HUES64 (cell line): ENCODE measurements at regions not wholly inside any gene's neighbourhood (a gene's known extent, or its start where the extent isn't known, plus 50 kb on each side); places are given as distances from the start of the nearest gene placed in this dataset.

Source experiments
- H3K27ac ChIP-seq: 2 replicates; pipeline ENCODE4 v1.7.0; 2013; ENCODE audit warnings: low read depth, low read length, inconsistent platforms
- H3K27me3 ChIP-seq: 2 replicates; pipeline ENCODE4 v1.6.1; 2013; ENCODE audit warnings: mild to moderate bottlenecking, low read length; ENCODE audit not compliant: insufficient read depth
- H3K36me3 ChIP-seq: 2 replicates; pipeline ENCODE4 v1.6.1; 2013; ENCODE audit warnings: mild to moderate bottlenecking, low read length; ENCODE audit not compliant: insufficient read depth
- H3K4me1 ChIP-seq: 2 replicates; pipeline ENCODE4 v1.6.1; 2013; ENCODE audit warnings: mild to moderate bottlenecking, low read length, moderate library complexity; ENCODE audit not compliant: insufficient read depth
- H3K4me3 ChIP-seq: 2 replicates; pipeline ENCODE4 v1.5.1; 2013; ENCODE audit warnings: mild to moderate bottlenecking, low read length, moderate library complexity
- H3K9ac ChIP-seq: 2 replicates; pipeline ENCODE4 v1.6.1; 2013; ENCODE audit warnings: mild to moderate bottlenecking, low read depth, low read length
- H3K9me3 ChIP-seq: 2 replicates; pipeline ENCODE4 v1.6.1; 2013; ENCODE audit warnings: low read depth, low read length; ENCODE audit not compliant: insufficient read depth
- WGBS: fragments of 150-250, 120-280 bp; methylation state at CpG from one replicate; pipeline ENCODE4 v1.1.7; 2013; ENCODE audit warnings: missing lambda C conversion rate; 5-methylcytosine and 5-hydroxymethylcytosine counted together

DNA sequence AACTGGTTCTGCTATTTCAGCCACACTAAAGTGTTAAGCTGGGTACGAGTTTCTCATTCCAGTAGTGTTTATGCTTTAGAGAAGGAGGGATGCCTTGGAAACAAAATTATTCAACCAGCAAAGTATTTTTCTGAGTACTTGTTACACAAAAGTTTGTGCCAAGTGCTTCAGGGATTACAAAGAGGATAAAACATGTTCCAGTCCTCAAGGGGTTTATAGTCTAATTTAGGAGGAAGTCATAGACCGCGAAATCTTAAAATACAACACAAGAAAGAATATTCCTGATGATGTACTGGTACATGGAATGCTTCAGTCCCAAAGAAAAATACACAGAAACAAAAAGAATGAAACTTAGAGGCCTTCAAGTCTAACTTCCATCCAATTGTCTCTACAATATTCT is 85.4 kb upstream of the NR4A3 start:
- Histone ChIP-seq H3K9me3 (no peaks in the 10 kb centered on the region), H3K36me3 (no peaks in the 10 kb centered on the region), H3K9ac (no peak overlapping the region), H3K4me3 (no peak overlapping the region), H3K4me1 (no peaks in the 10 kb centered on the region), H3K27ac (no peak overlapping the region), H3K27me3 (no peaks in the 10 kb centered on the region)
- WGBS = 71% methylated on average over 1 of the region's 3 CpGs

- Histone ChIP-seq H3K36me3 (no peaks in the 10 kb centered on the region), H3K4me3 (no peak overlapping the region), H3K9ac (no peak overlapping the region), H3K27ac (no peak overlapping the region), H3K9me3 (no peaks in the 10 kb centered on the region), H3K4me1 (no peaks in the 10 kb centered on the region), H3K27me3 (no peaks in the 10 kb centered on the region)
- WGBS = 94% methylated on average over 4 of the region's 4 CpGs
Measured at GRCh38 chr9:99737649-99738048, 84.0 kb upstream of the NR4A3 start.

DNA sequence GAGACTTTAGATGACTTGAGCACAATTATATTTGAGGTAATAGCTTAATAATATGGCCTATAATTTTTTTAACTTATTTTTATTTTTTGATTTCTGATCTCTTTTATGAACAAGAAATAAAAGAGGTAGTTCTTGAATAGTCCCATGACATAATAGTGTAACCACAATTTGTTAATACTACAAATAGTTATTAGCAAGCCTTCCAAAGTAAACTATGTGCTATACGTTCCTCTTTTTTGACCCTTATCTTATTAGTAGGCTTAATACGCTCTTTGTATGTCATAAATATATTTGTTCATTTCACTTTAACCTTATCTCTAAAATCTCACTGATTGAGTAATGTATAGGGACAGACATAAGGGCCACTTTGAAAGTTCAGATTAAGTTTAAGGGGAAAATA is 78.7 kb upstream of the NR4A3 start:
- Histone ChIP-seq H3K4me1 (peaks cover 10% of the 10 kb centered on the region), H3K27me3 (no peaks in the 10 kb centered on the region), H3K9me3 (no peaks in the 10 kb centered on the region), H3K9ac (no peak overlapping the region), H3K36me3 (no peaks in the 10 kb centered on the region), H3K27ac (no peak overlapping the region), H3K4me3 (no peak overlapping the region)
- WGBS = 100% methylated on average over 1 of the region's 2 CpGs

- no peak overlapping the region for H3K4me3 ChIP-seq
- no peaks in the 10 kb centered on the region for H3K9me3 ChIP-seq
- no peak overlapping the region for H3K27ac ChIP-seq
- H3K27me3 ChIP-seq = no peaks in the 10 kb centered on the region
- H3K36me3 ChIP-seq = no peaks in the 10 kb centered on the region
- H3K9ac ChIP-seq = no peak overlapping the region
- 100% methylated on average over 3 of the region's 3 CpGs for WGBS
- H3K4me1 ChIP-seq = peaks cover 10% of the 10 kb centered on the region
Measured at GRCh38 chr9:99743455-99743854, 78.2 kb upstream of the NR4A3 start.

DNA sequence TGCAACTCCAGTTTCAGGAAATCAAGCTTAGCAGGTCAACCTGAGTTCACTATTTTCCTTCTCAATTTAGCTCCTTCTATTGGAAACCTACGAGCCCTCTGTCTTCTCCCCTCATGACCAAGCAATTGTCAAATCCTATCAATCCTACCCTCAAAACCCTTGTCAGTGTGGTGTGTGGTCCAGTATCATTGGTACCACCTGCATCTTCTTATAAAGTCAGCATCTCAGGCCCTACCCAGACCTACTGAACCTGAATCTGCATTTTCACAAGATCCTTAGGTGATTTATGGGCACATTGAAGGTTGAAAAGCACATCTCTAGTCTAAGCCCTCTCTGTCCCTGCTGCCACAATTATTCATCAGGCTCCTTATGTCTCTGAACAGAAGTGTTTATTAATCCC is 77.6 kb upstream of the NR4A3 start:
- Histone ChIP-seq H3K9me3 (no peaks in the 10 kb centered on the region), H3K4me1 (peaks cover 10% of the 10 kb centered on the region), H3K4me3 (no peak overlapping the region), H3K36me3 (no peaks in the 10 kb centered on the region), H3K9ac (no peak overlapping the region), H3K27me3 (no peaks in the 10 kb centered on the region), H3K27ac (no peak overlapping the region)
- 97% methylated on average over 1 of the region's 1 CpG for WGBS

DNA sequence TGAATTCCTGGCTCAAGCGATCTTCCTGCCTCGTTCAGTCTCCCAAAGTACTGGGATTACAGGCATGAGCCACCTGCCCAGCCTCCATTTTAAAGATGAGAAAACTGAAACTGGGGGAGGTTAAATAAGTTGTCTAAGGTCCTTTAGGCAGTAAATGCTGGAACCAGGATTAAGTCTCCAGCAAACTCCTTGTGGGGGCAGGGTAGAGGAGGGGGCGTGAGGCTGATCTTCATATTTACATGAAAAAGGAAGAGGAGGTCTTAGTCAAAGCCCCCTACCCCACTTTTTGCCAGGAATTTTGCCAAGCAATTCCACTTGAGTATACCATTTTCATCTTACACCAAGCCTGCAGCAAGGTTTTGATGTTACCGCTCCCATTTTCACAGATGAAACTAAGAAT is 76.6 kb upstream of the NR4A3 start:
- H3K9ac ChIP-seq = no peak overlapping the region
- 65% methylated on average over 4 of the region's 4 CpGs for WGBS

GRCh38 chr9:99746406-99746805 is 75.3 kb upstream of the NR4A3 start:
- peaks cover 10% of the 10 kb centered on the region for H3K4me1 ChIP-seq
- no peaks in the 10 kb centered on the region for H3K9me3 ChIP-seq
- no peaks in the 10 kb centered on the region for H3K36me3 ChIP-seq
- no peaks in the 10 kb centered on the region for H3K27me3 ChIP-seq
- H3K9ac ChIP-seq = no peak overlapping the region
- WGBS = 88% methylated on average over 1 of the region's 1 CpG
- H3K4me3 ChIP-seq = no peak overlapping the region
- no peak overlapping the region for H3K27ac ChIP-seq

More for the DNA sequence above, 76.6 kb upstream of the NR4A3 start:
- no peaks in the 10 kb centered on the region for H3K36me3 ChIP-seq
- H3K4me3 ChIP-seq = no peak overlapping the region
- H3K9me3 ChIP-seq = no peaks in the 10 kb centered on the region
- no peaks in the 10 kb centered on the region for H3K27me3 ChIP-seq
- peaks cover 10% of the 10 kb centered on the region for H3K4me1 ChIP-seq
- H3K27ac ChIP-seq = no peak overlapping the region

DNA sequence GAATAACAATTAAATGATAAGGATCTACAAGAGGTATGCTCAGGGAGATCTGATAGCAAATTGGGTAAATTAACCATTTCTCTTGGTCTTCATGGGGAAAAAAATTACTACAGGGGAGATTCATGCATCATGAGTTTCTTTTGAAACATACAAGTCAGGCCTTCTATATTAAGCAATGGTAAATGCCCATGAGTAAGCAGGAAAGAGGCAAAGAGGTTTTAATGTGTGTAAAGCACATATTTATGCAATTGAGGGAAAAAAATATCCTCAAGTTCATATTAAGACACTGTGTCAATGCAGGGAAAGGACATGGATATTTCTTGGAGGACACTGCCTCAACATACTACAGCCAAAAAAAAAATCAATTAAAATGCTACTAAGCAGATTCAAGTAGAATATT is 73.4 kb upstream of the NR4A3 start:
- Histone ChIP-seq H3K27ac (no peak overlapping the region), H3K4me3 (no peak overlapping the region), H3K9me3 (no peaks in the 10 kb centered on the region), H3K4me1 (peaks cover 10% of the 10 kb centered on the region), H3K9ac (no peak overlapping the region), H3K27me3 (no peaks in the 10 kb centered on the region), H3K36me3 (no peaks in the 10 kb centered on the region)

- no peak overlapping the region for H3K27ac ChIP-seq
- no peaks in the 10 kb centered on the region for H3K36me3 ChIP-seq
- H3K9me3 ChIP-seq = no peaks in the 10 kb centered on the region
- no peaks in the 10 kb centered on the region for H3K27me3 ChIP-seq
- H3K4me3 ChIP-seq = no peak overlapping the region
- H3K4me1 ChIP-seq = peaks cover 10% of the 10 kb centered on the region
- H3K9ac ChIP-seq = no peak overlapping the region
- WGBS = 92% methylated on average over 1 of the region's 1 CpG
Measured at GRCh38 chr9:99748676-99749075, 73.0 kb upstream of the NR4A3 start.

- Histone ChIP-seq H3K9me3 (no peaks in the 10 kb centered on the region), H3K4me1 (peaks cover 10% of the 10 kb centered on the region), H3K9ac (no peak overlapping the region), H3K27ac (no peak overlapping the region), H3K36me3 (no peaks in the 10 kb centered on the region), H3K4me3 (no peak overlapping the region), H3K27me3 (no peaks in the 10 kb centered on the region)
- WGBS = 95% methylated on average over 5 of the region's 5 CpGs
Measured at GRCh38 chr9:99749641-99750040, 72.0 kb upstream of the NR4A3 start.

DNA sequence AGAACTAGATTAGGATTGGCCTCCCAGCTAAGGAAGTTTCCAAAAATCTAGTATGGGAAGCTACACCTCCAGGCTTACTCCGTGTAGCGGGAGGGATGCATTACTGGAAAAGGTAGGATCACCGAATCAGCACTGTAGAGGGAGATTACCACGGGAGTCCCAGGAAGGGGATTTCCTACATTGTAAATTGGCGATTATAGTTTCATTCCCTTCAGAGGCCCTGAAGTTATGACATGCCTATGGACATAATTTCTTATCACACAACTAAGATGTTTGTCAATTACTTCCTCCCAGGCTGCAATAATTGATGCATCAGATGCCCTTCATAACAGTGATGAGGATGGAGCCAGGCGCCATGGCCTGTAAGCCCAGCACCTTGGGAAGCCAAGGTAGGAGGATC is 71.2 kb upstream of the NR4A3 start:
- no peaks in the 10 kb centered on the region for H3K27me3 ChIP-seq
- H3K9ac ChIP-seq = no peak overlapping the region
- H3K4me1 ChIP-seq = peaks cover under 1% of the 10 kb centered on the region; the same call in 1 of the 2 replicates
- no peaks in the 10 kb centered on the region for H3K36me3 ChIP-seq
- H3K9me3 ChIP-seq = no peaks in the 10 kb centered on the region
- no peak overlapping the region for H3K4me3 ChIP-seq
- H3K27ac ChIP-seq = no peak overlapping the region
- WGBS = 96% methylated on average over 6 of the region's 6 CpGs

DNA sequence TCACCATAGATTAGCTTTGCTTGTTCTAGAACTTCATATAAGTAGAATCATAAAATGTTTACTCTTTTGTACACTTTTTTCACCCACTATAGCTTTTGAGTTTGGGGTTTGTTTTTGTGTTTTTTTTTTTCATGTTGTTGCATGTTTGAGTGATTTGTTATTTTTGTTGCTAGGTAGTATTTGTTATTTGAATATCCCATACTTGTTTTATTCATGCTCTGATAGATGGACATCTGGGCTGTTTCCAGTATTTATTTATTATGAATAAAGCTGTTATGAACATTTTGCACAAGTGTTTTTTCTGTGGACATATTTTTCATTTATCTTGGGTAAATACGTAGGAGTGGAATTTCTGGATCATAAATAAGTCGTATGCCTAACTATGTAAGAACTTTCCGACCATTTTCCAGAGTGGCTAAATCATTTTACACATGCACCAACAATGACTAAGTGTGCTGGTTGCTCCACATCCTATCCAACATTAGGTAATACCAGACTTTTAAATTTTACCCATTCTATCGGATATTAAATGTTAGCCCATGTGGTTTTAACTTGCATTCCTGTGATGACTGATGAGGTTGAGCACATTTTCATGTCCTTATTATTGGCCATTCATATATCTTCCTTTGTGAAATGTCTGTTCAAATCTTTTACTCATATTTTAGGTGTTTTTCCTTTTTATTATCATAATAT is 69.1 kb upstream of the NR4A3 start:
- WGBS = 95% methylated on average over 4 of the region's 4 CpGs
- no peaks in the 10 kb centered on the region for H3K27me3 ChIP-seq
- H3K36me3 ChIP-seq = no peaks in the 10 kb centered on the region
- no peaks in the 10 kb centered on the region for H3K4me1 ChIP-seq
- H3K27ac ChIP-seq = no peak overlapping the region
- no peak overlapping the region for H3K4me3 ChIP-seq
- no peak overlapping the region for H3K9ac ChIP-seq
- H3K9me3 ChIP-seq = no peaks in the 10 kb centered on the region
